ENCODE measurements at regions not wholly inside any gene's neighbourhood (a gene's known extent, or its start where the extent isn't known, plus 50 kb on each side); places are given as distances from the start of the nearest gene placed in this dataset.

DNA sequence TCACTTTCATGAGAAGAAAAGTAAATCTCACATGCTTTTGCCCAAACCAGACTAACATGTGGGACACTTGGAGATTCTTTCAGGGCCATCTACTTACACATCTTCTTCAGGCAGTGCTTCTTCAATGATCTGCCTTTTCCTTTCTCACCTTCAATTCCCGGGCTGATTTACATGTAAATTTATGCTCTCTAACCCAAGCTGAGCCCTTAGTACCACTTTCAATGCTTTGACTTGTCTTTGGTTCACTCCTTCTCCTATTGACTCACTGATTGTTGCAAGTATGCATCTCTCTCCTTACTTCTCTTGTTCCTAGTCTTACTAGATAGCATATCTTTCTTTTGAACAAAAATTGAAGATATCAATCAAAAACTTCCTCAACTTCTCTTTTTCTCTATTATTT is 154.2 kb upstream of the DEPDC1 start:
- Histone ChIP-seq H3F3A (replicated peaks; ENCODE audit: insufficient read depth) (no peaks in the 10 kb centered on the region), H3K27me3 (ENCODE audit: insufficient read depth) (no peaks in the 10 kb centered on the region), H3K27ac (ENCODE audit: low read depth in 2 of 2, low read length in 1 of 2) (no peak overlapping the region), H3K4me1 (ENCODE audit: control insufficient read depth in 1 of 2, insufficient read depth in 2 of 2, low read depth in 1 of 2, low read length in 1 of 2) (no peaks in the 10 kb centered on the region), H4K20me1 (ENCODE audit: insufficient read depth) (no peaks in the 10 kb centered on the region), H3K4me3 (ENCODE audit: low read depth in 2 of 2, low read length in 1 of 2) (no peak overlapping the region), H2AFZ (ENCODE audit: low read depth) (no peak overlapping the region), H3K9me3 (no peaks in the 10 kb centered on the region), H3K9ac (no peak overlapping the region), H3K4me2 (no peak overlapping the region), H3K9me2 (no peaks in the 10 kb centered on the region), H3K36me3 (replicated peaks in 1 of 2; ENCODE audit: control insufficient read depth in 1 of 2, insufficient read depth in 2 of 2, low read length in 1 of 2) (no peaks in the 10 kb centered on the region), H3K79me2 (ENCODE audit: insufficient read depth) (no peaks in the 10 kb centered on the region)
- 4% methylated on average over 1 of the region's 1 CpG for WGBS (ENCODE audit: low lambda C conversion rate)
- DNase-seq, result no peak
- ChIA-PET CTCF (interaction anchor here (1.2 kb wide), 1 partner anchor 9 kb away, joined by 3 read pairs; no protein-coding TSS in a partner anchor), POLR2A (no interaction called here)
- TF ChIP-seq TEAD4 (IDR thresholded peaks at IDR 0.05; ENCODE audit: borderline replicate concordance, insufficient read depth) (no peak), TCF12 (IDR thresholded peaks at IDR 0.05) (no peak), TAF1 (IDR thresholded peaks at IDR 0.05; ENCODE audit: borderline replicate concordance, low read depth, low read length) (no peak), GATA2 (CRISPR knock-in tag; IDR thresholded peaks at IDR 0.05) (no peak), FOXJ3 (CRISPR knock-in tag; IDR thresholded peaks at IDR 0.05) (no peak), RAD21 (IDR thresholded peaks at IDR 0.05; ENCODE audit: low read length) (no peak), EZH2phosphoT487 (IDR thresholded peaks at IDR 0.05; ENCODE audit: borderline replicate concordance, low read depth) (no peak), SMC3 (IDR thresholded peaks at IDR 0.05; ENCODE audit: low read depth, low read length) (no peak), FOSL2 (IDR thresholded peaks at IDR 0.05; ENCODE audit: borderline replicate concordance, low read depth) (no peak), POLR2AphosphoS5 (IDR thresholded peaks at IDR 0.05; ENCODE audit: low read depth, low read length) (no peak), CTCF (IDR thresholded peaks at IDR 0.05) (no peak), NRF1 (IDR thresholded peaks at IDR 0.05; ENCODE audit: low read depth, low read length) (no peak), FOXM1 (IDR thresholded peaks at IDR 0.05; ENCODE audit: low read depth) (no peak), ELF1 (IDR thresholded peaks at IDR 0.05) (no peak), EP300 (IDR thresholded peaks at IDR 0.05; ENCODE audit: borderline replicate concordance in 1 of 2, low read depth in 1 of 2, low read length in 1 of 2) (no peak), NFIC (IDR thresholded peaks at IDR 0.05; ENCODE audit: borderline replicate concordance) (no peak), SIN3A (IDR thresholded peaks at IDR 0.05; ENCODE audit: borderline replicate concordance, low read depth, low read length) (no peak), CHD2 (IDR thresholded peaks at IDR 0.05; ENCODE audit: low read length, partially characterized antibody) (no peak), GABPA (IDR thresholded peaks at IDR 0.05; ENCODE audit: low read depth) (no peak)
- TF ChIP-seq, protein P1, sequence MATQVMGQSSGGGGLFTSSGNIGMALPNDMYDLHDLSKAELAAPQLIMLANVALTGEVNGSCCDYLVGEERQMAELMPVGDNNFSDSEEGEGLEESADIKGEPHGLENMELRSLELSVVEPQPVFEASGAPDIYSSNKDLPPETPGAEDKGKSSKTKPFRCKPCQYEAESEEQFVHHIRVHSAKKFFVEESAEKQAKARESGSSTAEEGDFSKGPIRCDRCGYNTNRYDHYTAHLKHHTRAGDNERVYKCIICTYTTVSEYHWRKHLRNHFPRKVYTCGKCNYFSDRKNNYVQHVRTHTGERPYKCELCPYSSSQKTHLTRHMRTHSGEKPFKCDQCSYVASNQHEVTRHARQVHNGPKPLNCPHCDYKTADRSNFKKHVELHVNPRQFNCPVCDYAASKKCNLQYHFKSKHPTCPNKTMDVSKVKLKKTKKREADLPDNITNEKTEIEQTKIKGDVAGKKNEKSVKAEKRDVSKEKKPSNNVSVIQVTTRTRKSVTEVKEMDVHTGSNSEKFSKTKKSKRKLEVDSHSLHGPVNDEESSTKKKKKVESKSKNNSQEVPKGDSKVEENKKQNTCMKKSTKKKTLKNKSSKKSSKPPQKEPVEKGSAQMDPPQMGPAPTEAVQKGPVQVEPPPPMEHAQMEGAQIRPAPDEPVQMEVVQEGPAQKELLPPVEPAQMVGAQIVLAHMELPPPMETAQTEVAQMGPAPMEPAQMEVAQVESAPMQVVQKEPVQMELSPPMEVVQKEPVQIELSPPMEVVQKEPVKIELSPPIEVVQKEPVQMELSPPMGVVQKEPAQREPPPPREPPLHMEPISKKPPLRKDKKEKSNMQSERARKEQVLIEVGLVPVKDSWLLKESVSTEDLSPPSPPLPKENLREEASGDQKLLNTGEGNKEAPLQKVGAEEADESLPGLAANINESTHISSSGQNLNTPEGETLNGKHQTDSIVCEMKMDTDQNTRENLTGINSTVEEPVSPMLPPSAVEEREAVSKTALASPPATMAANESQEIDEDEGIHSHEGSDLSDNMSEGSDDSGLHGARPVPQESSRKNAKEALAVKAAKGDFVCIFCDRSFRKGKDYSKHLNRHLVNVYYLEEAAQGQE (IDR thresholded peaks at IDR 0.05; ENCODE audit: low read depth, low read length), result no peak

Measured in SK-N-SH (cell line).